ENCODE measurements at regions not wholly inside any gene's neighbourhood (a gene's known extent, or its start where the extent isn't known, plus 50 kb on each side); places are given as distances from the start of the nearest gene placed in this dataset.

- WGBS, 2 experiments (ENCODE audit: low coverage in 1 of 2, low lambda C conversion rate in 2 of 2, missing lambda C conversion rate in 2 of 2): 57 to 65% methylated on average over 8 of the region's 8 CpGs
- Histone ChIP-seq H3K9ac (no peak overlapping the region), H3K36me3 (ENCODE audit: low read depth) (no peaks in the 10 kb centered on the region), H4K20me1 (ENCODE audit: insufficient read depth) (no peaks in the 10 kb centered on the region), H2AFZ (no peak overlapping the region), H3K4me2 (ENCODE audit: unreplicated experiment) (no peak overlapping the region), H3K4me3 (no peak overlapping the region), H3K9me2 (ENCODE audit: insufficient read depth) (no peaks in the 10 kb centered on the region), H3K27me3 (replicated peaks; ENCODE audit: insufficient read depth) (0 out of 2 replicates have a peak, but pooled peaks cover 4% of the 10 kb centered on the region), H3F3A (ENCODE audit: insufficient read depth) (no peaks in the 10 kb centered on the region), H3K79me2 (ENCODE audit: insufficient read depth) (no peaks in the 10 kb centered on the region), H3K4me1 (ENCODE audit: insufficient read depth) (no peaks in the 10 kb centered on the region), H3K27ac (no peak overlapping the region), H3K9me3 (ENCODE audit: low read depth) (no peaks in the 10 kb centered on the region)
- no peak for TF ChIP-seq EZH2phosphoT487 (IDR thresholded peaks at IDR 0.05; ENCODE audit: insufficient read depth, low read depth)
- no peak for TF ChIP-seq EZH2 (IDR thresholded peaks at IDR 0.05; ENCODE audit: insufficient read depth, poor library complexity, severe bottlenecking)
- DNase-seq: no peak
- in situ Hi-C loops (cut with MboI): no loop called here
These were observed 82.4 kb upstream of the LRPAP1 start for GRCh38 chr4:3614731-3614980.

GRCh38 chr4:3613967-3614730 lies 81.9 kb upstream of the LRPAP1 start:
- DNase-seq: peak; percentile 29
- TF ChIP-seq EZH2 (IDR thresholded peaks at IDR 0.05; ENCODE audit: insufficient read depth, poor library complexity, severe bottlenecking) (no peak), EZH2phosphoT487 (IDR thresholded peaks at IDR 0.05; ENCODE audit: insufficient read depth, low read depth) (no peak)
- no peak overlapping the region for H2AFZ ChIP-seq
- H3K27me3 ChIP-seq (replicated peaks; ENCODE audit: insufficient read depth): 0 out of 2 replicates have a peak, but pooled peaks cover 4% of the 10 kb centered on the region
- 46 to 51% methylated on average over 23 to 25 of the region's 25 CpGs for WGBS, 2 experiments (ENCODE audit: low coverage in 1 of 2, low lambda C conversion rate in 2 of 2, missing lambda C conversion rate in 2 of 2)
- H3K27ac ChIP-seq: no peak overlapping the region
- H3K9me2 ChIP-seq (ENCODE audit: insufficient read depth): no peaks in the 10 kb centered on the region
- no peaks in the 10 kb centered on the region for H3K9me3 ChIP-seq (ENCODE audit: low read depth)
- H3K36me3 ChIP-seq (ENCODE audit: low read depth): no peaks in the 10 kb centered on the region
- H3K79me2 ChIP-seq (ENCODE audit: insufficient read depth): no peaks in the 10 kb centered on the region
- in situ Hi-C loops (cut with MboI): no loop called here
- no peaks in the 10 kb centered on the region for H3K4me1 ChIP-seq (ENCODE audit: insufficient read depth)
- H3K9ac ChIP-seq: no peak overlapping the region
- H4K20me1 ChIP-seq (ENCODE audit: insufficient read depth): no peaks in the 10 kb centered on the region
- no peaks in the 10 kb centered on the region for H3F3A ChIP-seq (ENCODE audit: insufficient read depth)
- no peak overlapping the region for H3K4me3 ChIP-seq
- H3K4me2 ChIP-seq (ENCODE audit: unreplicated experiment): no peak overlapping the region

- Histone ChIP-seq H2AFZ (no peak overlapping the region), H3F3A (ENCODE audit: insufficient read depth) (no peaks in the 10 kb centered on the region), H3K4me2 (ENCODE audit: unreplicated experiment) (no peak overlapping the region), H3K27ac (no peak overlapping the region), H3K9me3 (ENCODE audit: low read depth) (no peaks in the 10 kb centered on the region), H3K9me2 (ENCODE audit: insufficient read depth) (no peaks in the 10 kb centered on the region), H3K79me2 (ENCODE audit: insufficient read depth) (no peaks in the 10 kb centered on the region), H4K20me1 (ENCODE audit: insufficient read depth) (no peaks in the 10 kb centered on the region), H3K4me3 (no peak overlapping the region), H3K36me3 (ENCODE audit: low read depth) (no peaks in the 10 kb centered on the region), H3K4me1 (ENCODE audit: insufficient read depth) (no peaks in the 10 kb centered on the region), H3K27me3 (replicated peaks; ENCODE audit: insufficient read depth) (0 out of 2 replicates have a peak, but pooled peaks cover 2% of the 10 kb centered on the region), H3K9ac (no peak overlapping the region)
- in situ Hi-C loops (cut with MboI): no loop called here
- no peak for TF ChIP-seq EZH2phosphoT487 (IDR thresholded peaks at IDR 0.05; ENCODE audit: insufficient read depth, low read depth)
- no peak for TF ChIP-seq EZH2 (IDR thresholded peaks at IDR 0.05; ENCODE audit: insufficient read depth, poor library complexity, severe bottlenecking)
- DNase-seq: no peak
- 55 to 57% methylated on average over 1 of the region's 1 CpG for WGBS, 2 experiments (ENCODE audit: low coverage in 1 of 2, low lambda C conversion rate in 2 of 2, missing lambda C conversion rate in 2 of 2)
These were observed 80.7 kb upstream of the LRPAP1 start for GRCh38 chr4:3612934-3613333.

- no peak overlapping the region for H3K27ac ChIP-seq
- H3K27me3 ChIP-seq (replicated peaks; ENCODE audit: insufficient read depth): no peaks in the 10 kb centered on the region
- no peaks in the 10 kb centered on the region for H3K9me2 ChIP-seq (ENCODE audit: insufficient read depth)
- no peak overlapping the region for H2AFZ ChIP-seq
- no peaks in the 10 kb centered on the region for H3K36me3 ChIP-seq (ENCODE audit: low read depth)
- no peak overlapping the region for H3K4me3 ChIP-seq
- no peaks in the 10 kb centered on the region for H3K9me3 ChIP-seq (ENCODE audit: low read depth)
- DNase-seq: no peak
- H4K20me1 ChIP-seq (ENCODE audit: insufficient read depth): no peaks in the 10 kb centered on the region
- H3K9ac ChIP-seq: no peak overlapping the region
- no peaks in the 10 kb centered on the region for H3F3A ChIP-seq (ENCODE audit: insufficient read depth)
- 27 to 43% methylated on average over 3 to 4 of the region's 4 CpGs for whole genome bisulfite sequencing, 2 experiments (ENCODE audit: low coverage in 1 of 2, low lambda C conversion rate in 2 of 2, missing lambda C conversion rate in 2 of 2)
- TF ChIP-seq EZH2phosphoT487 (IDR thresholded peaks at IDR 0.05; ENCODE audit: insufficient read depth, low read depth) (no peak), EZH2 (IDR thresholded peaks at IDR 0.05; ENCODE audit: insufficient read depth, poor library complexity, severe bottlenecking) (no peak)
- in situ Hi-C loops (cut with MboI): no loop called here
- H3K4me1 ChIP-seq (ENCODE audit: insufficient read depth): no peaks in the 10 kb centered on the region
- H3K4me2 ChIP-seq (ENCODE audit: unreplicated experiment): no peak overlapping the region
- H3K79me2 ChIP-seq (ENCODE audit: insufficient read depth): no peaks in the 10 kb centered on the region
These were observed 80.1 kb upstream of the LRPAP1 start for GRCh38 chr4:3612281-3612680.

Data from GM23248 (cell line).